HFF-Myc (cell line): ENCODE measurements at regions not wholly inside any gene's neighbourhood (a gene's known extent, or its start where the extent isn't known, plus 50 kb on each side); places are given as distances from the start of the nearest gene placed in this dataset.

Experiments used
- DNase-seq: peaks from one replicate; pipeline ENCODE4 v3.0.0-alpha.2; 2011; ENCODE audit warnings: low read depth; ENCODE audit errors: extremely low read depth
- H3K4me3 ChIP-seq: replicated peaks from 2 replicates; pipeline ENCODE4 v1.5.1; 2011; ENCODE audit warnings: low read depth, mild to moderate bottlenecking, control low read depth, low read length
- TF ChIP-seq, protein P1 (sequence below): IDR thresholded peaks from 2 replicates; pipeline ENCODE4 v1.5.1; 2012; ENCODE audit warnings: mild to moderate bottlenecking, low read depth, low read length, control low read depth; ENCODE audit errors: missing control alignments

- no peak overlapping the region for H3K4me3 ChIP-seq
- no peak for DNase-seq
- TF ChIP-seq, protein P1, sequence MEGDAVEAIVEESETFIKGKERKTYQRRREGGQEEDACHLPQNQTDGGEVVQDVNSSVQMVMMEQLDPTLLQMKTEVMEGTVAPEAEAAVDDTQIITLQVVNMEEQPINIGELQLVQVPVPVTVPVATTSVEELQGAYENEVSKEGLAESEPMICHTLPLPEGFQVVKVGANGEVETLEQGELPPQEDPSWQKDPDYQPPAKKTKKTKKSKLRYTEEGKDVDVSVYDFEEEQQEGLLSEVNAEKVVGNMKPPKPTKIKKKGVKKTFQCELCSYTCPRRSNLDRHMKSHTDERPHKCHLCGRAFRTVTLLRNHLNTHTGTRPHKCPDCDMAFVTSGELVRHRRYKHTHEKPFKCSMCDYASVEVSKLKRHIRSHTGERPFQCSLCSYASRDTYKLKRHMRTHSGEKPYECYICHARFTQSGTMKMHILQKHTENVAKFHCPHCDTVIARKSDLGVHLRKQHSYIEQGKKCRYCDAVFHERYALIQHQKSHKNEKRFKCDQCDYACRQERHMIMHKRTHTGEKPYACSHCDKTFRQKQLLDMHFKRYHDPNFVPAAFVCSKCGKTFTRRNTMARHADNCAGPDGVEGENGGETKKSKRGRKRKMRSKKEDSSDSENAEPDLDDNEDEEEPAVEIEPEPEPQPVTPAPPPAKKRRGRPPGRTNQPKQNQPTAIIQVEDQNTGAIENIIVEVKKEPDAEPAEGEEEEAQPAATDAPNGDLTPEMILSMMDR, result no peak
Observed at GRCh38 chr5:133663397-133664054, 51.2 kb upstream of the FSTL4 start.

GRCh38 chr5:133662578-133662977, 50.2 kb upstream of the FSTL4 start:
- no peak overlapping the region for H3K4me3 ChIP-seq
- TF ChIP-seq, protein P1, result no peak
- DNase-seq, result no peak
